ENCODE measurements at regions not wholly inside any gene's neighbourhood (a gene's known extent, or its start where the extent isn't known, plus 50 kb on each side); places are given as distances from the start of the nearest gene placed in this dataset.

- H3K9me2 ChIP-seq (ENCODE audit: insufficient read depth, low read length): no peaks in the 10 kb centered on the region
- POLR2A ChIA-PET: no interaction called here
- CTCF ChIA-PET (ENCODE audit: unreplicated experiment): no interaction called here
- H3K9me3 ChIP-seq (ENCODE audit: low read length): no peaks in the 10 kb centered on the region
- no peak overlapping the region for H3K27ac ChIP-seq (ENCODE audit: low read depth, low read length, poor library complexity, severe bottlenecking)
- intact Hi-C loops (cut with micrococcal nuclease; ENCODE audit: unreplicated experiment): no loop called here
- H3K4me3 ChIP-seq (ENCODE audit: low read depth, low read length, poor library complexity, severe bottlenecking): no peak overlapping the region
- no peaks in the 10 kb centered on the region for H4K20me1 ChIP-seq (ENCODE audit: insufficient read depth, low read length)
- TF ChIP-seq, protein P1, sequence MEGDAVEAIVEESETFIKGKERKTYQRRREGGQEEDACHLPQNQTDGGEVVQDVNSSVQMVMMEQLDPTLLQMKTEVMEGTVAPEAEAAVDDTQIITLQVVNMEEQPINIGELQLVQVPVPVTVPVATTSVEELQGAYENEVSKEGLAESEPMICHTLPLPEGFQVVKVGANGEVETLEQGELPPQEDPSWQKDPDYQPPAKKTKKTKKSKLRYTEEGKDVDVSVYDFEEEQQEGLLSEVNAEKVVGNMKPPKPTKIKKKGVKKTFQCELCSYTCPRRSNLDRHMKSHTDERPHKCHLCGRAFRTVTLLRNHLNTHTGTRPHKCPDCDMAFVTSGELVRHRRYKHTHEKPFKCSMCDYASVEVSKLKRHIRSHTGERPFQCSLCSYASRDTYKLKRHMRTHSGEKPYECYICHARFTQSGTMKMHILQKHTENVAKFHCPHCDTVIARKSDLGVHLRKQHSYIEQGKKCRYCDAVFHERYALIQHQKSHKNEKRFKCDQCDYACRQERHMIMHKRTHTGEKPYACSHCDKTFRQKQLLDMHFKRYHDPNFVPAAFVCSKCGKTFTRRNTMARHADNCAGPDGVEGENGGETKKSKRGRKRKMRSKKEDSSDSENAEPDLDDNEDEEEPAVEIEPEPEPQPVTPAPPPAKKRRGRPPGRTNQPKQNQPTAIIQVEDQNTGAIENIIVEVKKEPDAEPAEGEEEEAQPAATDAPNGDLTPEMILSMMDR (conservative IDR thresholded peaks at IDR 0.05; ENCODE audit: low read length): no peak
- TF ChIP-seq EZH2phosphoT487 (IDR thresholded peaks at IDR 0.05; ENCODE audit: borderline replicate concordance, low read depth, low read length): no peak
- no peaks in the 10 kb centered on the region for H3K36me3 ChIP-seq (ENCODE audit: insufficient read depth, low read length)
- H3K4me1 ChIP-seq (ENCODE audit: insufficient read depth, low read length, poor library complexity, severe bottlenecking): no peaks in the 10 kb centered on the region
- BruUV-seq (replicated peaks): no TSS peak
- H2AFZ ChIP-seq (ENCODE audit: low read length): no peak overlapping the region
- no peak for DNase-seq (ENCODE audit: low spot score)
- no peaks in the 10 kb centered on the region for H3K79me2 ChIP-seq (ENCODE audit: insufficient read depth, low read depth, low read length)
- H3K4me2 ChIP-seq (ENCODE audit: low read length): no peak overlapping the region
Measured at GRCh38 chr7:80372415-80372814, 139.4 kb downstream of the GNAT3 start.

DNA sequence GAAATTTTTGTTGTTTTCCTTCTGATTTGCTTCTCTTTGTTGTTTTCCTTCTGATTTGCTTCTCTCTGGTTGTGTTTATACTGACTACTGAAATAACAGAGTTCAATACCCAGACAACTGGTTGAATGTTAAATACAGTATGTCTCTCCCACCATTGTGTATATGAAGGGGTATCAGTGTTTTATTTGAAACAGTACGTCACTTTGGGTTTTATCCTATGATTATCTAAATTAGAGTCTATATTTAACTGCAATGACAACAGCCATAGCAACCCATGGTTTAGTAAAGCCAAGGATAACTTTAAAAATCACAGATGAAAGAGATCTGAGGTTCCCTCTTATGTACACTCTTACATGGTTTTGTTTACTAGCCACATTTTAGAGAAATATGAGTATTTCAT lies 141.3 kb downstream of the GNAT3 start:
- peaks cover 2% of the 10 kb centered on the region; the same call in 1 of the 2 replicates for H3K9me3 ChIP-seq (ENCODE audit: low read length)
- no peak overlapping the region for H3K4me3 ChIP-seq (ENCODE audit: low read depth, low read length, poor library complexity, severe bottlenecking)
- ChIA-PET CTCF (ENCODE audit: unreplicated experiment) (no interaction called here), POLR2A (no interaction called here)
- intact Hi-C loops (cut with micrococcal nuclease; ENCODE audit: unreplicated experiment): no loop called here
- H3K4me2 ChIP-seq (ENCODE audit: low read length): no peak overlapping the region
- no peaks in the 10 kb centered on the region for H3K36me3 ChIP-seq (ENCODE audit: insufficient read depth, low read length)
- H4K20me1 ChIP-seq (ENCODE audit: insufficient read depth, low read length): no peaks in the 10 kb centered on the region
- H3K79me2 ChIP-seq (ENCODE audit: insufficient read depth, low read depth, low read length): no peaks in the 10 kb centered on the region
- H3K9me2 ChIP-seq (ENCODE audit: insufficient read depth, low read length): no peaks in the 10 kb centered on the region
- no peak overlapping the region for H2AFZ ChIP-seq (ENCODE audit: low read length)
- H3K4me1 ChIP-seq (ENCODE audit: insufficient read depth, low read length, poor library complexity, severe bottlenecking): no peaks in the 10 kb centered on the region
- no peak overlapping the region for H3K27ac ChIP-seq (ENCODE audit: low read depth, low read length, poor library complexity, severe bottlenecking)
- no peak for DNase-seq (ENCODE audit: low spot score)
- no TSS peak for BruUV-seq (replicated peaks)
- no peak for TF ChIP-seq EZH2phosphoT487 (IDR thresholded peaks at IDR 0.05; ENCODE audit: borderline replicate concordance, low read depth, low read length)
- TF ChIP-seq, protein P1 (conservative IDR thresholded peaks at IDR 0.05; ENCODE audit: low read length): no peak

DNA sequence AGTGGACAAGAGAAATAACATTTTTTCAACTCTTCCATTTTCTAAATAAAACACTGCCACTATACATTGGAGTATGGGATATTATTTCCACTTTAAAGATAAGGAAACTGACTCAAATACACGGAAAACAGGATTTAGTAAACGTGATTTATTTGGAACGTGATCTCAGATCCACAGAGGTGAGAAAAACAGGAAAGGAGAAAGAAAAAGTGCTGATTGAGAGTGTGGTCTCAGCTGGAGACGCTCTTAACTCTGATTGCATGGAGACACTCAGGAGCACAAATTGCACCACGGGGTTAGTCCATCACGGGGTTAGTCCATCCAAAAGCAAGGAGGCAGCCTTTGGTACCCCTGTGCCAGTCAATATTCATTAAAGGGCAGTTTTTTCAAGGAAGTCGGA lies 142.5 kb downstream of the GNAT3 start:
- DNase-seq (ENCODE audit: low spot score): no peak
- TF ChIP-seq, protein P1 (conservative IDR thresholded peaks at IDR 0.05; ENCODE audit: low read length): no peak
- no peak for TF ChIP-seq EZH2phosphoT487 (IDR thresholded peaks at IDR 0.05; ENCODE audit: borderline replicate concordance, low read depth, low read length)
- Histone ChIP-seq H3K27ac (ENCODE audit: low read depth, low read length, poor library complexity, severe bottlenecking) (no peak overlapping the region), H3K4me1 (ENCODE audit: insufficient read depth, low read length, poor library complexity, severe bottlenecking) (no peaks in the 10 kb centered on the region), H3K9me2 (ENCODE audit: insufficient read depth, low read length) (no peaks in the 10 kb centered on the region), H3K4me2 (ENCODE audit: low read length) (no peak overlapping the region), H3K79me2 (ENCODE audit: insufficient read depth, low read depth, low read length) (no peaks in the 10 kb centered on the region), H3K36me3 (ENCODE audit: insufficient read depth, low read length) (no peaks in the 10 kb centered on the region), H2AFZ (ENCODE audit: low read length) (no peak overlapping the region), H3K9me3 (ENCODE audit: low read length) (peaks cover 7% of the 10 kb centered on the region; the same call in 1 of the 2 replicates), H3K4me3 (ENCODE audit: low read depth, low read length, poor library complexity, severe bottlenecking) (no peak overlapping the region), H4K20me1 (ENCODE audit: insufficient read depth, low read length) (no peaks in the 10 kb centered on the region)
- BruUV-seq (replicated peaks): no TSS peak
- CTCF ChIA-PET (ENCODE audit: unreplicated experiment): no interaction called here
- POLR2A ChIA-PET: no interaction called here
- intact Hi-C loops (cut with micrococcal nuclease; ENCODE audit: unreplicated experiment): no loop called here

Data from OCI-LY7 (cell line).